Activated naive CD8-positive, alpha-beta T cell treated with anti-CD3 and anti-CD28 coated beads, Interleukin-2, amount 10 ng/mL, durations not matched to agents 7 days and 5 days (primary cell): ENCODE measurements at regions not wholly inside any gene's neighbourhood (a gene's known extent, or its start where the extent isn't known, plus 50 kb on each side); places are given as distances from the start of the nearest gene placed in this dataset.
"Not testable (repeated sequence)": the region's sequence is repeated elsewhere in the genome, so short reads cannot be mapped to it uniquely, and the experiment has no call there.

Source experiments
- ATAC-seq: fragments of 150-1000 bp; cut with Tn5 transposase; one replicate; pipeline ENCODE4 v1.10.0; 2021; ENCODE audit warnings: low read depth, moderate library complexity
- POLR2A ChIA-PET: fragments of 350-600 bp; sonication (Branson Sonifier 250); formaldehyde crosslinking; loops from one replicate; lab custom pipeline; 2021; ENCODE audit warnings: antibody characterized with exemption; lab: Charles Lee
- DNase-seq: peaks from one replicate; pipeline ENCODE4 v3.0.0; 2021
- H3K27ac Mint-ChIP-seq: one replicate; pipeline ENCODE4 v1.8.0; 2022; ENCODE audit warnings: mild to moderate bottlenecking, mixed read lengths
- H3K27me3 Mint-ChIP-seq: one replicate; pipeline ENCODE4 v1.8.0; 2022; ENCODE audit warnings: mild to moderate bottlenecking, moderate library complexity, mixed read lengths
- H3K36me3 Mint-ChIP-seq: one replicate; pipeline ENCODE4 v1.8.0; 2021; ENCODE audit warnings: mild to moderate bottlenecking, mixed read lengths
- H3K4me1 Mint-ChIP-seq: one replicate; pipeline ENCODE4 v1.8.0; 2021; ENCODE audit warnings: mixed read lengths
- H3K4me3 Mint-ChIP-seq: one replicate; pipeline ENCODE4 v1.8.0; 2022; ENCODE audit warnings: mild to moderate bottlenecking, moderate library complexity, mixed read lengths
- H3K9me3 Mint-ChIP-seq: one replicate; pipeline ENCODE4 v1.8.0; 2021; ENCODE audit warnings: mixed read lengths

GRCh38 chr14:84298663-84299195, 1231.2 kb upstream of the FLRT2 start:
- Mint-ChIP-seq H3K9me3 (peaks cover 2% of the 10 kb centered on the region), H3K4me1 (no peaks in the 10 kb centered on the region), H3K36me3 (no peaks in the 10 kb centered on the region), H3K4me3 (no peak overlapping the region), H3K27ac (no peak overlapping the region), H3K27me3 (no peaks in the 10 kb centered on the region)
- ATAC-seq (no peak), DNase-seq (no peak)
- POLR2A ChIA-PET: no interaction called here

GRCh38 chr14:84303140-84303539, 1226.8 kb upstream of the FLRT2 start:
- ATAC-seq: no peak

GRCh38 chr14:84312551-84312950, 1217.4 kb upstream of the FLRT2 start:
- no peak for ATAC-seq
- Mint-ChIP-seq H3K27ac (no peak overlapping the region), H3K4me1 (no peaks in the 10 kb centered on the region), H3K27me3 (no peaks in the 10 kb centered on the region), H3K9me3 (peaks cover 17% of the 10 kb centered on the region), H3K36me3 (no peaks in the 10 kb centered on the region), H3K4me3 (no peak overlapping the region)
- POLR2A ChIA-PET: no interaction called here
- DNase-seq: no peak

More at GRCh38 chr14:84303140-84303539, 1226.8 kb upstream of the FLRT2 start:
- POLR2A ChIA-PET: no interaction called here
- Mint-ChIP-seq H3K27me3 (no peaks in the 10 kb centered on the region), H3K4me3 (no peak overlapping the region), H3K36me3 (no peaks in the 10 kb centered on the region), H3K4me1 (no peaks in the 10 kb centered on the region), H3K9me3 (peaks cover 11% of the 10 kb centered on the region), H3K27ac (no peak overlapping the region)
- DNase-seq: no peak

DNA sequence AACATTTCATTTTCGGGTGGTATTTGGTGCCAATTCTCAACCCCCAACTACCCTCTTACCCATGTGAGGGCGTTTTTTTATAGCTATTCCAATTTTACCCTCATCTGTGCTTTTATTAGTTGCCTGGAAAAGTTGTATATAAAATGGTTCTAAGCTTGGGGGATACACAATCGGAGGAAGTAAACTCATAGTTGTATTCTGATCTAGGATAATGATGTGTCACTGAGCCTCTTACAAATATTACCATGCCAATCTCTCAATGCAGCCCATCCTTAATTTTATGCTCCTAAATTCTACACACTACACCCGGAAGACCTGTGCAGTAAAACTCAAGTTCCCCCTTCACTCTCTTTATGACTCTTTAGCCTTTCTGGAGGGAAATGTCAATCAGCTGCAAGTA, 1206.5 kb upstream of the FLRT2 start:
- POLR2A ChIA-PET: no interaction called here
- DNase-seq: no peak
- Mint-ChIP-seq H3K4me3 (no peak overlapping the region), H3K4me1 (no peaks in the 10 kb centered on the region), H3K27me3 (no peaks in the 10 kb centered on the region), H3K36me3 (no peaks in the 10 kb centered on the region), H3K27ac (no peak overlapping the region), H3K9me3 (peaks cover 6% of the 10 kb centered on the region)
- ATAC-seq: no peak

GRCh38 chr14:84323978-84324377, 1206.0 kb upstream of the FLRT2 start:
- DNase-seq (no peak), ATAC-seq (no peak)
- Mint-ChIP-seq H3K36me3 (no peaks in the 10 kb centered on the region), H3K27me3 (no peaks in the 10 kb centered on the region), H3K27ac (no peak overlapping the region), H3K4me3 (no peak overlapping the region), H3K9me3 (peaks cover 8% of the 10 kb centered on the region), H3K4me1 (no peaks in the 10 kb centered on the region)
- POLR2A ChIA-PET: no interaction called here

DNA sequence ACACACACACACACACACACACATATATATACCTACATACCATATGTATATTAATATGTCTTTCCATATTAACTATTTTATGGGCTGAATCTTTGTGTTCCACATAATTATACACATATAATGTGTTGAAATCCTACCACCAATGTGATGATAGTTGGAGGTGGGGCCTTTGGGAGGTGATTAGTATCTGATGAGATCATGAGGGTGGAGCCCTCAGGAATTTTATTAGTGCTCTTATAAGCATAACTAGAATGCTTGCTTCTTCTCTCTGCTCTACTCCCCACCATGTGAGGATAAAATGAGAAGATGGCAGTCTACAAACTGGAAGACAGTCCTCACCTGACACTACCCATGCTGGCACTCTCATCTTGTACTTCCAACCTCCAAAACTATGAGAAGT, 1193.5 kb upstream of the FLRT2 start:
- H3K4me3 Mint-ChIP-seq: no peak overlapping the region
- DNase-seq (no peak), ATAC-seq (no peak)
- no peaks in the 10 kb centered on the region for H3K27me3 Mint-ChIP-seq
- no peaks in the 10 kb centered on the region for H3K36me3 Mint-ChIP-seq
- H3K27ac Mint-ChIP-seq: no peak overlapping the region
- H3K4me1 Mint-ChIP-seq: no peaks in the 10 kb centered on the region
- peaks cover 1% of the 10 kb centered on the region for H3K9me3 Mint-ChIP-seq
- POLR2A ChIA-PET: no interaction called here

DNA sequence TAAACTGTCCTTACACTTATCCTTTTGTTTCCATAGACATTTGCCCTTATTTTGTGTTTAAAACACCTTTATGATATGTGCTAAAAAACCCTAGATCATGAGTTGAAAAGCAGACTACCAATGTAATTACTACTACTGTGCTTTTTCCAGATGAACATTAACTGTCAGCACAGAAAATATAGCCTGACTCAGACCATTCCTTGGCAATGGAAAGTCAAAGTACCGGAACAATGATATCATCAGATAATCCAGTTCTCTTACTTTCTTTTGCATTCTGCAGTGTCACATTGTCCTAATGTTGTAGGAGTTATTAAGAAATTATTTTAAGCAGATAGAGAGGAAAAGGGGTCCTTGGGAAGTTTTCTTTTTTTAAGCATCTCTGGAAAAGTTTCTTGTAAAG, 1189.0 kb upstream of the FLRT2 start:
- DNase-seq: no peak
- no peaks in the 10 kb centered on the region for H3K27me3 Mint-ChIP-seq
- no peak overlapping the region for H3K27ac Mint-ChIP-seq
- peaks cover 3% of the 10 kb centered on the region for H3K9me3 Mint-ChIP-seq
- no peak overlapping the region for H3K4me3 Mint-ChIP-seq
- POLR2A ChIA-PET: no interaction called here
- ATAC-seq: no peak
- H3K4me1 Mint-ChIP-seq: no peaks in the 10 kb centered on the region
- H3K36me3 Mint-ChIP-seq: no peaks in the 10 kb centered on the region

- H3K36me3 Mint-ChIP-seq, ATAC-seq, H3K27ac Mint-ChIP-seq, DNase-seq, H3K9me3 Mint-ChIP-seq, POLR2A ChIA-PET, H3K4me1 Mint-ChIP-seq, H3K4me3 Mint-ChIP-seq, H3K27me3 Mint-ChIP-seq: not testable (repeated sequence)
Observed at GRCh38 chr14:84341867-84342266, 1188.1 kb upstream of the FLRT2 start.

- Mint-ChIP-seq H3K9me3 (peaks cover 6% of the 10 kb centered on the region), H3K4me1 (no peaks in the 10 kb centered on the region), H3K36me3 (no peaks in the 10 kb centered on the region), H3K27ac (no peak overlapping the region), H3K4me3 (no peak overlapping the region), H3K27me3 (no peaks in the 10 kb centered on the region)
- no peak for DNase-seq
- POLR2A ChIA-PET: no interaction called here
- ATAC-seq: no peak
Observed at GRCh38 chr14:84343656-84344055, 1186.3 kb upstream of the FLRT2 start.

DNA sequence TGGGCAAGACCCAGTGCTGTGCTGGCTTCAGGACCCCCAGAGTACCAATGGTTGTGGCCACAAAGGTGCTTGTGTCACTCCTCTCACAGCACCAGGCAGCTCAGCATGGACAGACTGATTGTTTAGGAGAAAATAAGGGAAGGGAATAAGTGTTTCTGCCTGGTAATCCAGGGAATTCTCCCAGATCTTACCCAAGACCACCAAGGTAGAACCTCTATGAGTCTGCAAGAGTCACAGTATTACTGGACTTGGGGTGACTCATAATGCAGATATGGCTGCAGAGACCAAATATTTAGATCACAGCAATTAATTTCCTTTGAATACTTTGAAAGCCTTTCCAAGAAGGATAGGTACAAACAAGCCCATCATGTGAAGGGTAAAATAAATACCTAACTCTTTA, 1178.3 kb upstream of the FLRT2 start:
- H3K4me3 Mint-ChIP-seq: no peak overlapping the region
- DNase-seq (no peak), ATAC-seq (no peak)
- no peaks in the 10 kb centered on the region for H3K27me3 Mint-ChIP-seq
- H3K4me1 Mint-ChIP-seq: no peaks in the 10 kb centered on the region
- peaks cover 12% of the 10 kb centered on the region for H3K9me3 Mint-ChIP-seq
- H3K36me3 Mint-ChIP-seq: no peaks in the 10 kb centered on the region
- H3K27ac Mint-ChIP-seq: no peak overlapping the region
- POLR2A ChIA-PET: no interaction called here

DNA sequence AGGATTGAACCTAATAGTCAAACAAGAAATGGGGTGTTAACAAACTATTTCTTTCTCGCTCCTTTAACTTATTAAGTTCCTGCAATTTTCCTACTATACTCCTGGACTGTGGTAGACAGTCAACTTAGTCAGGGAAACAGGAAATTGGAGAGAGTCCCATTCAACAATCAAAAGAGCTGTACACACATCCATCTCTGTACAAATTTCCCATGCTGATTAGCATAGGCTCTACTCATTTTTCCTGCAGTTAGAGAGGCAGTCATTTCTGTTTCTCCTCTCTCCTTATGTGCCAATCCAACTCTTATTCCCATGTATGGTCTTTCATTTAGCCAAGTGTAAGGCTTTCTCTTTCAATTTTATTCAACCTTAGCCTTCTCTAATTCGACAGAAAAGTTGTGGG, 1168.5 kb upstream of the FLRT2 start:
- Mint-ChIP-seq H3K27me3 (no peaks in the 10 kb centered on the region), H3K4me1 (no peaks in the 10 kb centered on the region), H3K4me3 (no peak overlapping the region), H3K9me3 (peaks cover 10% of the 10 kb centered on the region), H3K36me3 (no peaks in the 10 kb centered on the region), H3K27ac (no peak overlapping the region)
- POLR2A ChIA-PET: no interaction called here
- ATAC-seq (no peak), DNase-seq (no peak)

DNA sequence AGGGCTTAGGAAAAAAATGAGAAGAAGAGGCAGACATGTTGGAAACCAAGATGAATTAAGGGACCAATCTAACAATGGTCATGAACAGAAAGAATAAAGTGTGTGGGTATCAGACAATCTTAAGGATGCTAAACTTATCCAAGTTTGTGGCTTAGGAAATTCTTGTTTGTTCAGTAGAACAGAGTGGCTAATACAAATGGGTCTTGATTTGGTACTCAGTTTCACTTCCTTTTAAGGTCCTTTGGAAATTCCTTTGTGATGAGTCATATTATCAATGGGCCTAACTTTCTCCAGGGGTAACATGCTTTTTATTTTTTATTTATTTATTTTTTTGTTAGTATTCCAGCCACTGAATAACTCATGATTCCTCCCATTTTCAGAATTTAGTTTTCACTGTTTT, 1154.7 kb upstream of the FLRT2 start:
- Mint-ChIP-seq H3K27me3 (no peaks in the 10 kb centered on the region), H3K4me1 (no peaks in the 10 kb centered on the region), H3K9me3 (peaks cover 7% of the 10 kb centered on the region), H3K4me3 (no peak overlapping the region), H3K36me3 (no peaks in the 10 kb centered on the region), H3K27ac (no peak overlapping the region)
- POLR2A ChIA-PET: no interaction called here
- no peak for ATAC-seq
- no peak for DNase-seq

DNA sequence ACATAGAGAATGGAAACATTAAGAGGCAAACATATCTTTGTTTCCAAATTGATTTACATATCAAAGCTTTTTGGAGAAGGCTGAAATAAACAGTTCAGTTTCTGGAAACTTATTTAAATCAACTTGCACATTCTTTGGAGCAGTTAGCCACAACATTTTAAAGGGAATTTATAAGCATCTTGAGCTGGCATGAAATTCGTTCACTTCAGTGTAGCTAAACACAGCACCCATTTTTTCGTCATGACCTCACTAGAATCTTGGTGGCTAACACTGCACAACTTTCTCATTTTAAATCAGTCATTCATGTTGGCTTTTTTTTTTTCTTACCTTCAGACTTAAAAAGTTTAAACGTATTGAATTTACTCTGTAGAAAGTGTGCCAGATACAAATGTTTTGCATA, 1139.9 kb upstream of the FLRT2 start:
- DNase-seq: no peak
- peaks cover 4% of the 10 kb centered on the region for H3K9me3 Mint-ChIP-seq
- no peak for ATAC-seq
- H3K27ac Mint-ChIP-seq: no peak overlapping the region
- no peaks in the 10 kb centered on the region for H3K27me3 Mint-ChIP-seq
- POLR2A ChIA-PET: no interaction called here
- no peak overlapping the region for H3K4me3 Mint-ChIP-seq
- no peaks in the 10 kb centered on the region for H3K4me1 Mint-ChIP-seq
- no peaks in the 10 kb centered on the region for H3K36me3 Mint-ChIP-seq

GRCh38 chr14:84397631-84398030, 1132.3 kb upstream of the FLRT2 start:
- Mint-ChIP-seq H3K36me3 (no peaks in the 10 kb centered on the region), H3K4me1 (no peaks in the 10 kb centered on the region), H3K27me3 (no peaks in the 10 kb centered on the region), H3K27ac (no peak overlapping the region), H3K9me3 (peaks cover 9% of the 10 kb centered on the region), H3K4me3 (no peak overlapping the region)
- POLR2A ChIA-PET: no interaction called here
- ATAC-seq (no peak), DNase-seq (no peak)
